GM12891 (cell line): ENCODE measurements at regions not wholly inside any gene's neighbourhood (a gene's known extent, or its start where the extent isn't known, plus 50 kb on each side); places are given as distances from the start of the nearest gene placed in this dataset.

ENCODE experiments used
- PAX5 ChIP-seq: IDR thresholded peaks from 2 replicates; pipeline ENCODE4 v1.6.1; 2011; ENCODE audit warnings: low read length, moderate library complexity, mild to moderate bottlenecking; ENCODE audit not compliant: insufficient read depth, severe bottlenecking
- POLR2A ChIP-seq: IDR thresholded peaks from 2 replicates; pipeline ENCODE4 v1.6.1; 2011; ENCODE audit warnings: low read depth, low read length, control low read depth
- POLR2AphosphoS5 ChIP-seq: IDR thresholded peaks from 2 replicates; pipeline ENCODE4 v1.6.1; 2011; ENCODE audit warnings: low read depth, low read length, control low read depth
- POU2F2 ChIP-seq: IDR thresholded peaks from 2 replicates; pipeline ENCODE4 v1.6.1; 2011; ENCODE audit warnings: low read depth, mild to moderate bottlenecking, control low read depth, low read length, moderate library complexity
- SPI1 ChIP-seq: IDR thresholded peaks from 2 replicates; pipeline ENCODE4 v1.6.1; 2011; ENCODE audit warnings: low read depth, low read length, control low read depth
- TAF1 ChIP-seq: IDR thresholded peaks from 2 replicates; pipeline ENCODE4 v1.6.1; 2011; ENCODE audit warnings: low read depth, low read length, control low read depth

GRCh38 chr11:134901955-134902918 lies 490.2 kb upstream of the B3GAT1 start:
- TF ChIP-seq POLR2A: no peak
- TF ChIP-seq POLR2AphosphoS5: no peak
- no peak for TF ChIP-seq TAF1
- TF ChIP-seq SPI1: no peak
- TF ChIP-seq PAX5: no peak
- no peak for TF ChIP-seq POU2F2
